Adrenal gland (tissue), 9 donors: ENCODE measurements at regions not wholly inside any gene's neighbourhood (a gene's known extent, or its start where the extent isn't known, plus 50 kb on each side); places are given as distances from the start of the nearest gene placed in this dataset.

Experiments used
- DNase-seq, 7 donors: peaks; one replicate each; pipeline ENCODE4 v3.0.0-alpha.2; 2019 to 2020
- H3K27ac ChIP-seq, 5 donors: fragments of 200-600 bp; sonication (generic) in 4 of 5; 1 replicate in 3 of 5; 2 replicates in 2 of 5; pipeline versions ENCODE4 v1.5.1 to v1.8.0; 2016 to 2020; ENCODE audit warnings: mild to moderate bottlenecking in 1 of 5
- H3K27me3 ChIP-seq: fragments of 200-600 bp; 2 replicates; pipeline ENCODE4 v1.8.0; 2021
- H3K36me3 ChIP-seq, 2 donors: fragments of 200-600 bp; replicated peaks in 1 of 2; 1 replicate in 1 of 2; 2 replicates in 1 of 2; pipeline versions ENCODE4 v1.5.1 to v1.8.0; 2018 to 2022
- H3K4me1 ChIP-seq, 2 donors: fragments of 200-600 bp; replicated peaks in 1 of 2; 1 replicate in 1 of 2; 2 replicates in 1 of 2; pipeline versions ENCODE4 v1.5.1 to v1.8.0; 2018 to 2021
- H3K4me3 ChIP-seq, 4 donors: fragments of 200-600 bp; sonication (generic) in 3 of 4; one replicate each; pipeline ENCODE4 v1.5.1; 2016 to 2018
- H3K9me3 ChIP-seq, 3 donors: fragments of 200-600 bp; sonication (generic) in 1 of 3; replicated peaks in 1 of 3; 1 replicate in 2 of 3; 2 replicates in 1 of 3; pipeline versions ENCODE4 v1.5.1 to v1.8.0; 2016 to 2021
- POLR2A ChIP-seq, 2 donors: fragments of 450-650 bp; IDR thresholded peaks; one replicate each; pipeline ENCODE4 v1.6.1; 2017; ENCODE audit warnings: antibody characterized with exemption in 2 of 2, mild to moderate bottlenecking in 2 of 2, moderate library complexity in 1 of 2
- WGBS, 4 donors: extraction: QIAGEN DNeasy Blood & Tissue Kit in 2 of 4; methylation state at CpG; one replicate each; pipeline versions ENCODE4 v1.1.5 to v1.1.7; 2013 to 2017; 5-methylcytosine and 5-hydroxymethylcytosine counted together
- intact Hi-C, 2 donors: fragments of 100-400 bp; cut with DNase I; formaldehyde crosslinking; loops; one replicate each; pipeline versions ENCODE4 v1.14.1 to v1.15.0; 2022 to 2023
- TF ChIP-seq, protein P1 (sequence below), 6 experiments: fragments of 450-650 bp in 4 of 6; fragments of 200-600 bp in 2 of 6; sonication (generic) in 1 of 6; IDR thresholded peaks; 1 replicate in 5 of 6; 2 replicates in 1 of 6; pipeline versions ENCODE4 v1.5.1 to v1.8.0; 2016 to 2021; ENCODE audit warnings: antibody characterized with exemption in 6 of 6, mild to moderate bottlenecking in 2 of 6, moderate library complexity in 1 of 6
- donor health status: healthy with polysubstance abuse.
- donor health status: Bipolar disorder and iron deficiency.
- donor health status: DM: yes; HTN: yes; CAD: no.
- donor health status: DM: no; HTN: no; CAD: no.
- donor health status: DM: no; HTN: no; CAD: no.

DNA sequence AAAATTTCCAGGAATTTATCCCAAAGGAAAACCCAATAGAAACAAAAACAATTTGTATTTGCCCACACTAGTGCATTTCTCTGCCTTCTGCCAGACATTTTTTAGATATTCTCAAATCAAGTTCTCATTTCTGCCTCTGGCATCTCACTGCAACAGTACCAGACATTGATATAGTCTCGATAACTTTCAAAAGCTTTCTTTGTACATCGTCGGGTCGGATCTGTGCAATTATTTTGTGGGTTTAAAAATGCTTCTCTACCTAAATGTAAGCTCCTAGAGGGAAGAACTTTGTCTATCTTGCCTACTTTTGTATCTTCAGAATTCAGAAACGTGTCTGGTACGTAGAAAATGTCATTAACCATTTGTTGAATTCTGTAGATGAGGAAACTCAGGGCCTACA lies 125.5 kb upstream of the LIFR start:
- H3K4me3 ChIP-seq: no peak overlapping the region
- DNase-seq: no peak
- H3K27me3 ChIP-seq: no peaks in the 10 kb centered on the region
- no peak overlapping the region for H3K27ac ChIP-seq
- no peaks in the 10 kb centered on the region for H3K36me3 ChIP-seq
- no peak for TF ChIP-seq POLR2A (IDR thresholded peaks at IDR 0.05)
- TF ChIP-seq, protein P1, sequence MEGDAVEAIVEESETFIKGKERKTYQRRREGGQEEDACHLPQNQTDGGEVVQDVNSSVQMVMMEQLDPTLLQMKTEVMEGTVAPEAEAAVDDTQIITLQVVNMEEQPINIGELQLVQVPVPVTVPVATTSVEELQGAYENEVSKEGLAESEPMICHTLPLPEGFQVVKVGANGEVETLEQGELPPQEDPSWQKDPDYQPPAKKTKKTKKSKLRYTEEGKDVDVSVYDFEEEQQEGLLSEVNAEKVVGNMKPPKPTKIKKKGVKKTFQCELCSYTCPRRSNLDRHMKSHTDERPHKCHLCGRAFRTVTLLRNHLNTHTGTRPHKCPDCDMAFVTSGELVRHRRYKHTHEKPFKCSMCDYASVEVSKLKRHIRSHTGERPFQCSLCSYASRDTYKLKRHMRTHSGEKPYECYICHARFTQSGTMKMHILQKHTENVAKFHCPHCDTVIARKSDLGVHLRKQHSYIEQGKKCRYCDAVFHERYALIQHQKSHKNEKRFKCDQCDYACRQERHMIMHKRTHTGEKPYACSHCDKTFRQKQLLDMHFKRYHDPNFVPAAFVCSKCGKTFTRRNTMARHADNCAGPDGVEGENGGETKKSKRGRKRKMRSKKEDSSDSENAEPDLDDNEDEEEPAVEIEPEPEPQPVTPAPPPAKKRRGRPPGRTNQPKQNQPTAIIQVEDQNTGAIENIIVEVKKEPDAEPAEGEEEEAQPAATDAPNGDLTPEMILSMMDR (IDR thresholded peaks at IDR 0.05): no peak
- H3K4me1 ChIP-seq: peaks cover 0 to 7% of the 10 kb centered on the region in 2 donors
- intact Hi-C loops: no loop called here
- WGBS, 4 donors: 68 to 84% (median 82%) methylated on average over 6 of the region's 6 CpGs
- no peaks in the 10 kb centered on the region for H3K9me3 ChIP-seq

DNA sequence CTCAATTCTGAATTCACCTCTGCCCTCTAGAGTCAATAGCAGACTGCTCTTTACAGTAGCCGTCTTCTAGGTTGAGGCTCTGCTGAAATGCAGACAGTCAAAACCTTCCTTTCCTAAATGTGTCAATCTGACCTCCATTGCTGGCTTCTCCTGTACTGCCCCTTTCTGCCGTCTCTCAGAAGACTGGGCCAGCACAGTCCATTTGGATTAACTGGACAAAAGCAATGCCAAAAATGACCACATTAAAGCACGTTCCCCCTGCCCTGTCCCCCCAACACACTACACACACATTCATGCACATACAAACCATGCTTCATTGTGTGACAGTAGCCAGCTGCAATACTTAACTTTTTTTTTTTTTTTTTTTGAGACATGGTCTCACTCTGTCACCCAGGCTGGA lies 130.2 kb upstream of the LIFR start:
- Histone ChIP-seq H3K9me3 (no peaks in the 10 kb centered on the region), H3K27ac (no peak overlapping the region), H3K4me3 (no peak overlapping the region), H3K4me1 (peaks cover 0 to 4% of the 10 kb centered on the region in 2 donors), H3K27me3 (no peaks in the 10 kb centered on the region), H3K36me3 (no peaks in the 10 kb centered on the region)
- WGBS, 4 donors: 49 to 65% (median 58%) methylated on average over 3 of the region's 3 CpGs
- intact Hi-C loops: no loop called here
- TF ChIP-seq, protein P1 (IDR thresholded peaks at IDR 0.05): no peak
- no peak for TF ChIP-seq POLR2A (IDR thresholded peaks at IDR 0.05)
- DNase-seq: no peak

DNA sequence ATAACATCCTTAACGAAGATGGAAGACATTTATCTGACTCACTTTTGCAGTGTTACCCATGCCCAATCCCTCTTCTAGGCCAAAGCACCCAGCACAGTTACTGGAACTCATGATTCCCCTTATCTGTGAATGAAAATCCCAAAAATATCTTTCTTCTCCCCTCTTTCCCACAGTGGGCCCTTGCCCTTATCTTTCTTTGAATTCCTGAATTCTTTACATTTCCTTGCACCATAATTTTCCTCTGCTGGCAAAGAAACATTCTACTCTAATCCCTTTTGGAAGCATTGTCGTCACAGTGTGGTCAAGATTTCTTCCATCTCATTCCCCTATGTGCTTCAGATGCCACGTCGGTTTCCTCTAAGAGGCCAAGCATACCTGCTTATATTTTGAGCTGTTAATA lies 135.9 kb upstream of the LIFR start:
- H3K27me3 ChIP-seq: no peaks in the 10 kb centered on the region
- no peak overlapping the region for H3K4me3 ChIP-seq
- DNase-seq: no peak
- H3K27ac ChIP-seq: no peak overlapping the region
- WGBS, 4 donors: 82 to 86% (median 83%) methylated on average over 4 of the region's 4 CpGs
- TF ChIP-seq, protein P1 (IDR thresholded peaks at IDR 0.05): no peak
- no peak for TF ChIP-seq POLR2A (IDR thresholded peaks at IDR 0.05)
- H3K9me3 ChIP-seq: no peaks in the 10 kb centered on the region
- H3K36me3 ChIP-seq: no peaks in the 10 kb centered on the region
- H3K4me1 ChIP-seq: no peaks in the 10 kb centered on the region
- intact Hi-C loops: no loop called here

DNA sequence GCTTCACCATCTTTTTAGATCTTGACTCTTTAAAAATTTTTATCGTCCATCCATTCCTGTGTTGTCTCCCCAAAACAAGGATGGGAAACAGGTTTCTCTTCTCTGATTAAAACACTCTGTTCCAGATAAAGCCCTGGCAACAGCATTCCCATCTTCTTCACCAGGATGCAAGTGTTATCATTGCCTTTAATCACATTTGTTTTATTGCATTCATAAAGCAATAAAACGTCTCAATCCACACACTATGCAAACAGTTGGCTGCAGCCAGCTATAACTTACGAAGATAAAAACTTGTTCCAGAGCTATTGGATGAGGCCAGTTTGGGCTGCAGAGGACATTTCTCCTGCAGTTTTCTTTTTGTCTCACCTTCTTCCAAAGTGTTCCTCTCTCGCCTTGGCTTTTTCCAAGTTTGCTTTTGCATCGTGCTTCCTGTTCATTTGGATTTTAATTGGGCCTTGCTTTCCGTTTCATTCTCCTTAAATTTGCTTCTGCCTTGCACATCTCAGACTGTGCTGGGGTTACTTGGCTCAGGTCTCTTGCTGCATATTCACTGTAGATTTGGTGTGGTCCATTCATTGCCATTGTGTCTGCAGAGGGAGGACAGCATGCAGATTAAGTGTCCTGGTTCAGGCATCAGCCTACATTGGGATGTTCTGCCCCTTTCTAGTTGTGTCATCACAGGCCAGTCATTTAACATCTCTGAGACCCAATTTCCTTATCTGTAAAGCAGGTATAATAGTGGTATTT lies 136.5 kb upstream of the LIFR start:
- 73 to 84% (median 76%) methylated on average over 6 of the region's 6 CpGs for WGBS, 4 donors
- no peaks in the 10 kb centered on the region for H3K9me3 ChIP-seq
- no peak overlapping the region for H3K27ac ChIP-seq
- no peaks in the 10 kb centered on the region for H3K27me3 ChIP-seq
- TF ChIP-seq POLR2A (IDR thresholded peaks at IDR 0.05): no peak
- TF ChIP-seq, protein P1 (IDR thresholded peaks at IDR 0.05): no peak
- no peaks in the 10 kb centered on the region for H3K36me3 ChIP-seq
- DNase-seq: no peak
- H3K4me1 ChIP-seq: no peaks in the 10 kb centered on the region
- intact Hi-C loops: no loop called here
- H3K4me3 ChIP-seq: no peak overlapping the region
